NCI-H1694 treated with DMSO at 0.1 percent for 48 hours (cell line): ENCODE measurements at regions not wholly inside any gene's neighbourhood (a gene's known extent, or its start where the extent isn't known, plus 50 kb on each side); places are given as distances from the start of the nearest gene placed in this dataset.

Source experiments
- DNase-seq: peaks from one replicate; lab custom pipeline; 2025; lab: John Stamatoyannopoulos, UW

GRCh38 chr4:22949161-22949855, 256.6 kb downstream of the GBA3 start:
- no peak for DNase-seq

DNA sequence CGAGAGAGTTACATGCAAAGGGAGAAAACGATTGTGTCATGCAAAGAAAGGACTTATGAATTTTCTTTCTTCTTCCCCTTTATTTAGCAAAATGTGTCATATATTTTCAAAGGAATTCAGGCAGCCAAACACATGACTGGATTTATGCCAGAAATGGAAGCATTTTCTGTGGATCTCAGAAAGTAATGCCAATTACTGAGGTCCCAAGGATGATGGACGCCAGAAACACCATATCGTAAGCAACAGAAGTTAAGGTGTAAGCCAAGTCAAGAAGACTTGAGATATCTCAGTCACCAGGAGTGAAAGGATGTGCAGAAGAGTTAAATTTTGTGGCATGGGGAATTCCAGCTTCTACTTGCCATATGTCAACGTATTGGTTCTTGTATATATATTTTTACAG, 255.1 kb downstream of the GBA3 start:
- peak; percentile 60 for DNase-seq

GRCh38 chr4:22942920-22943559, 250.3 kb downstream of the GBA3 start:
- DNase-seq, result no peak

DNA sequence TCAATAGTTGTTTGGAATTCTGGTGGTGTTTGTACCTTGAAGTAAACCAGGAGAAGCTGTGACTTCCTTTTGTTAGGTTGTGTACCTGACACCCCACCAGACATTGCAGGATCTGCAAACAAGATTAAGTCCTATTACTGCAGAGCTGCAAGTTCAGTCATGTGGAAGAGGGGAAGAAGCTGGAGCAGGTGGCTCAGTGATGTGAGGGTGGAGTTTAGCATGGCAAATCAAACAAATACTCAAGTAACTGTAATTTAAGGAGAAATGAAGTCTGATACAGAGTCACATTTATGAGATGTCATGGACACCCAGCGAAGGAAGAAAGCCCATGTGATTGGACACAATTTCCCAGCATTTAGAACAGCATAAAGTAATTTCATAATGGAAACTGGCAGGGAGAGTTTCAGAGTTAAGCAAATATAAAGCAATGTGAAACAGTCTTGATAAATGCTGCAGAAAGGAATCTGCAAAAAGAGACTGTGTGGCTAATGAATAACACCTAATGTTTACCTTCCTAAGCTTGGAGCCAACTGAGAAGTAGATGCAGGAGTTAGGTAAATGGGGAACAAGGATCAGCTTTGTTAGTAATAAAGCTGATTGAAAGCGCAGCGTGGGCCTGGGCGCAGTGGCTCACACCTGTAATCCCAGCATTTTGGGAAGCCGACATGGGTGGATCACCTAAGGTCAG, 249.1 kb downstream of the GBA3 start:
- DNase-seq, result peak; percentile 41

GRCh38 chr4:22932326-22932725, 239.6 kb downstream of the GBA3 start:
- peak; percentile 19 for DNase-seq

DNA sequence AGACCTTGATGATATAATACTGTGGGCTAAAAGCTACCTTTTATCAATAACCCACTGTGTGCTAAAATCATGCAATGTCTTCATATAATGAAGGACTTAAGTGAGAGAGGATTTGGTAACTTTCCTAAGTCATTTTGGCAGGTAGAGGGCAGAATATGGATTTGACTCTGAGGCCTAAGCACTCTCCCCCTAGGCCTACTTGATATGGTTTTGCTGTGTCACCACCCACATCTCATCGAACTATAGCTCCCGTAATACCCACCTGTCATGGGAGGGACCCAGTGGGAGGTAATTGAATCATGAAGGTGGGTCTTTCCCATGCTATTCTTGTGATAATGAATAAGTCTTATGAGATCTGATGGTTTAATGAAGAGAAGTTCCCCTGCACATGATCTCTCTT, 229.7 kb downstream of the GBA3 start:
- no peak for DNase-seq

- DNase-seq, result no peak
Measured at GRCh38 chr4:22921936-22922335, 229.2 kb downstream of the GBA3 start.

GRCh38 chr4:22911285-22911684, 218.5 kb downstream of the GBA3 start:
- no peak for DNase-seq

- DNase-seq, result no peak
Measured at GRCh38 chr4:22910200-22910599, 217.5 kb downstream of the GBA3 start.

GRCh38 chr4:22906045-22906444, 213.3 kb downstream of the GBA3 start:
- no peak for DNase-seq

- no peak for DNase-seq
Measured at GRCh38 chr4:22903913-22904312, 211.2 kb downstream of the GBA3 start.

GRCh38 chr4:22901631-22902030, 208.9 kb downstream of the GBA3 start:
- DNase-seq, result no peak

DNA sequence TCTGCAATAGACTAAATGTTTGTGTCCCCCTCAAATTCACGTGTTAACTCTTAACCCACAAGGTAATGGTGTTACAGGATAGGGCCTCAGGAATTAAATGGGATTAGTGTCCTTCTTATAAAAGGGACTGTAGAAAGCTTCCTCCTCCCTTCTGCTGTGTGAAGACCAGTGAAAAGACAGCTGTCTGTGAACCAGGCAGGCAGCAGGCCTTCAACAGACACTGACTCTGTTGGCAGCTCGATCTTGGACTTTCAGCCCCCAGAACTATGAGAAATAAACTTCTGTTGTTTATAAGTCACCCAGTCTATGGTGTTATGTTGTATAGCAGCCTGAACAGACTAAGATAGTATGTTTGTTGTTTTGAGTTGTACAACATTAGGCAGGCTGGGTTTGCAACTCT, 208.1 kb downstream of the GBA3 start:
- DNase-seq, result no peak

- DNase-seq, result peak; percentile 17
Measured at GRCh38 chr4:22897520-22898108, 204.9 kb downstream of the GBA3 start.

DNA sequence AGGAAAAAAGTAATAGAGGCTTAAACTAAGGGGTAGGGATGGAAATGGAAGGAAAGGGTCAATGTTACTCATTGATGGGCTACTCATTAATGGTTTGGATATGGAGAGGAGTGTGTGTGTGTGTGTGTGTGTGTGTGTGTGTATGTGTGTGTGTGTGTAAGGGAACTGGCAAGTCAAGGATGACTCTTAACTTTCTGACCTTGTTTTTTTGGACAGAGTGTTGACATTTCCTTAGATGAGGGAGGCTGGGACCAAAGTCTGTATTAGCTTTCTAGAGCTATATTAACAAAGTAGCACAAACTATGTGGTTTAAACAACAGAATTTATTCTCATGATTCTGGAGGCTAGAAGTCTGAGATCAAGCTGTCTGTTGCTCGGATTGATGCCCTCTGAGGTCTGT, 202.7 kb downstream of the GBA3 start:
- no peak for DNase-seq

GRCh38 chr4:22884157-22884556, 191.4 kb downstream of the GBA3 start:
- no peak for DNase-seq

DNA sequence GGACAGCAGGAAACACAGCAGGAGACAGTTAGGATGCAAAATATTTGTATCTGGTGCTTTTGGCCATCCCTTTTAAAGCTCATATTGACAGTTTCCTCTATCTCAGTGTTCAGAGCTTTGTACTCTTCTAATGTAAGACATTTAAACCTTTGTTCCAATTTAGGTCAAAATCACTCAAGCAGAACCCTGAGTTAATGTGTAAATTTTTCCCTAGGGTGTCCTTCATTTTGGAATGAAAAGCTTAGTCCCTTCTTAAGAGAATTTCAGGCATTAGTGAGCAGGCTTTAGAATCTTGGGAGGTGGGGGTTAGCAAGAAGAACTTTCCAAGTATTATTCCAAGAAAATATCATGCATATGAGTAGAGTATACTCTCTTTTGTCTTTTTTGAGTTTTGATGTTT, 188.7 kb downstream of the GBA3 start:
- DNase-seq, result no peak

DNA sequence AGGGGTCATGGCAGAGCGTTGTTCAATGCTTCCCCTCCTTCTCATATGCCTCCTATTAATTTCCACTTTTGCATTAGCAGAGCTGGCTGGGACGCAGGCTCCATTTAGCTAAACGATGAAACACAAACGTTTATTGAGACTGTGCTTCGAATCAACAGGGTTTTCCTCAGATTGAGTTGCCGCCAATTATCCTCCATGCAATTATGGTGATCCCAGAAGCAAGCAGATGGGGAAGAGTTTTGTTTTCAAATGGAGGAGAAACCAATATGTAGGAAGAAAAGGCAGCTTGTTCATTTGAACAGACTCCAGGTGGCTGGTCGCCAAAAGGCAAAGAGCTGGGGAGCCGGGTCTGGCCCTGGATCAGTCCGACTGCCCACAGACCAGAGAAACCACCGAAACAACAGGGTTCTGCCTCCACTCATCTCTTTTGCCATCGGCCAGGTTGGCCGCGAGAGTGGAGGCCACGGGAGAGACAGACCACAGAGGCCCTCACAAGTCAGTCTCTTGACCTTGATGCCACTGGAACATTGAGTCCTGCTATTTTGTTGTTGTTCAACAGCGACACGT, 184.8 kb downstream of the GBA3 start:
- peak; percentile 34 for DNase-seq

GRCh38 chr4:22876270-22876669, 183.5 kb downstream of the GBA3 start:
- no peak for DNase-seq

GRCh38 chr4:22875587-22876257, 183.0 kb downstream of the GBA3 start:
- DNase-seq, result no peak

- DNase-seq, result no peak
Measured at GRCh38 chr4:22874334-22874912, 181.7 kb downstream of the GBA3 start.

DNA sequence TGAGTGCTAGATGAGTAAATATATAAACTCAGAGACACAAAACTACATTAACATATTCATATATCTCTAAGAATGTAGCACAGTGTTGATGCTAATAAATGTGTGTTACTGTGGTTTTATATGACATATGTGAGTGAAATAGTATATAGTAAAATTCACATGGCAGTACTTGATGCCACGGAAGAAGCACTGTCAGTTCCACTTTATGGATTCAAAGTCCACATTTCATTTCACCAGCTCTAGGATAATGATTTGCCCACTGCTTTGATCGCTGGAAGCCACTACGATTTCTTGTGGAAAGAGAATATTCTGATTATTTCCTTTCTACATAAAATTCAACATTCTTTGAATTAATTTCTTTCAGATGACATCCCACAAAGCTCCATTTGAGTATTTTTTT, 181.2 kb downstream of the GBA3 start:
- no peak for DNase-seq
